Fibroblast of mammary gland (primary cell): ENCODE measurements at regions not wholly inside any gene's neighbourhood (a gene's known extent, or its start where the extent isn't known, plus 50 kb on each side); places are given as distances from the start of the nearest gene placed in this dataset.

Experiments
- DNase-seq: peaks from one replicate; pipeline ENCODE4 v3.0.0-alpha.2; 2010; ENCODE audit warnings: low read depth
- H3K4me3 ChIP-seq: 2 replicates; pipeline ENCODE4 v1.5.1; 2011; ENCODE audit warnings: low read depth, mild to moderate bottlenecking, low read length, moderate library complexity; ENCODE audit not compliant: control insufficient read depth
- TF ChIP-seq, protein P1 (sequence below): conservative IDR thresholded peaks from 2 replicates; pipeline ENCODE4 v1.5.1; 2011; ENCODE audit warnings: low read depth, low read length, inconsistent platforms; ENCODE audit not compliant: control insufficient read depth, insufficient read depth

DNA sequence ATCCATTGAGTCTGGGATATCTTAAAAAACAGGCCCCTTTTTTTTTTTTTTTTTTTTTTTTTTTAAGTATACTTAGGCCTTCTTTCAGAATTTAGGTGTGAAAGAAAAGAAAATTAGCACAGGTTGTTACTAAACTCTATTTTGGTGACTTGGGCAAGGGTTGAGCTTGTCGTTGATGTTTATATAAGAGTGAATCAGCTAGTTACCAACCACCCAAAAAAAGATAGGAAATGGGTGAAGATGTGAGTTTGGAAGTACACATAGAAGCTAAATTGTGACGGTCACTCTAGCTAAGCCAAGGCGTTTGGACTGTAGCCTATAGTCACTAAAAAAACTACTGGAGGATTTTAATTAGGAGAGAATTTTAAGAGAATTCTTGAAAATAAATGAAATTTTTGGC is 1247.2 kb downstream of the AACS start:
- no peak for DNase-seq
- TF ChIP-seq, protein P1, sequence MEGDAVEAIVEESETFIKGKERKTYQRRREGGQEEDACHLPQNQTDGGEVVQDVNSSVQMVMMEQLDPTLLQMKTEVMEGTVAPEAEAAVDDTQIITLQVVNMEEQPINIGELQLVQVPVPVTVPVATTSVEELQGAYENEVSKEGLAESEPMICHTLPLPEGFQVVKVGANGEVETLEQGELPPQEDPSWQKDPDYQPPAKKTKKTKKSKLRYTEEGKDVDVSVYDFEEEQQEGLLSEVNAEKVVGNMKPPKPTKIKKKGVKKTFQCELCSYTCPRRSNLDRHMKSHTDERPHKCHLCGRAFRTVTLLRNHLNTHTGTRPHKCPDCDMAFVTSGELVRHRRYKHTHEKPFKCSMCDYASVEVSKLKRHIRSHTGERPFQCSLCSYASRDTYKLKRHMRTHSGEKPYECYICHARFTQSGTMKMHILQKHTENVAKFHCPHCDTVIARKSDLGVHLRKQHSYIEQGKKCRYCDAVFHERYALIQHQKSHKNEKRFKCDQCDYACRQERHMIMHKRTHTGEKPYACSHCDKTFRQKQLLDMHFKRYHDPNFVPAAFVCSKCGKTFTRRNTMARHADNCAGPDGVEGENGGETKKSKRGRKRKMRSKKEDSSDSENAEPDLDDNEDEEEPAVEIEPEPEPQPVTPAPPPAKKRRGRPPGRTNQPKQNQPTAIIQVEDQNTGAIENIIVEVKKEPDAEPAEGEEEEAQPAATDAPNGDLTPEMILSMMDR: no peak
- no peak overlapping the region for H3K4me3 ChIP-seq

DNA sequence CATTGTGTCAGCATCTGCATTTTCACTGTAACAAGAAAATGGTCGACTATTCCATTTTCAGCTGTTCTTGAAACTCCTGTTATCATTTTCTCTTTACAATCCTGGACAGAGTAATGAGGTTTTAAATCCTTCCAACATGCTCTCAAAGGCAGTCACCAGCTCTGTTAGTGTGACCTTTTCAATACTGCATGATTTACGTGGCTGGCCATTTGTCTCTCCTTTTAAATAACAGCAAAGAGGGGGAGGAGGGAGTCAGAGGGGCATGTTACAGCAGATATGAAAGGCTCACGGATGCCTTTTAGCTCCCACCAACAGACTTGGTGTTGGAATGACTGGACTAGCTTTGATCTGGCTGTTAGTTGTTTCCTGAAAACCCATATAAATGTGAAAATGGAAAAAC is 1251.2 kb downstream of the AACS start:
- DNase-seq: no peak
- no peak overlapping the region for H3K4me3 ChIP-seq
- TF ChIP-seq, protein P1: no peak

DNA sequence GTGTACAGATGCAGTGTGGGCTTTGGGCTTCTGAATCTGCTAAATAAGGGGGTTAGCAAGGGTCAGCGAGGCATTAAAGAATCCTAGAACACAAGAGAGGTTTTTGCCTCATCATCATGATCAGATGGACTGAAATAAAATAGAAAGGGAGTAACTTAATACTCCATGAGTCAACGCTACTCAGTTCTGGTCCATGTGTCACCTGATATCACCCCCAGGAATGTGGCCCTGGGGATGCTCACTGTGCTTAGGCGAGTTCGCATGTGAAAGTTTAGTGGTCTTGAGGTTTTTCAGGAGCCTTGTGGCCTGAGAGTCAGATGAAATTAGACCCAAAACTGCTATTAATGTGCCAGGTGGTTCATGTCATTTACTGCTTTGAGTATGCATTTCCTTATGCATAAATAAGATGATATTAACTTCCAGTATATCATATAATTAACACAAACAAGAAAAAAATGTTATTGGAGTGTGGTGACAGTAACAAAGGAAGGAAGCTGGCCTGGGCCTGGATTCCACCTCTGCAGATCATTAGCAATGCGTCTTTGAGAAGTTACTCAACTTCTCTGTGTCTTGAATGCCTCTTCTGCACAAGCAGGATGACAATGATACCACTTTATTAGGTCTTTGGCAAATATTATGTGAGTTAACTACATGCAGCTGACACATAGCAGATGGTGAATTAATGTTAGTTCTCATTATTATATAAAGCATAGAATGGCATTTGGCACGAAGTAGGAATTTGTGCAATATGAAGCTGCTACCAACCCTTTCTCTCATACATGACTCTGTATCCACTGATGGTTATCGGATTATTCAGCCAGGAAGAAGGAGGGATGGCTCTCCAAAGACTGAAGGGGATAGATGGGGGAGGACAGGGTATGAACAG is 1272.6 kb downstream of the AACS start:
- peak; percentile 10 for DNase-seq
- H3K4me3 ChIP-seq: no peak overlapping the region
- TF ChIP-seq, protein P1: no peak

DNA sequence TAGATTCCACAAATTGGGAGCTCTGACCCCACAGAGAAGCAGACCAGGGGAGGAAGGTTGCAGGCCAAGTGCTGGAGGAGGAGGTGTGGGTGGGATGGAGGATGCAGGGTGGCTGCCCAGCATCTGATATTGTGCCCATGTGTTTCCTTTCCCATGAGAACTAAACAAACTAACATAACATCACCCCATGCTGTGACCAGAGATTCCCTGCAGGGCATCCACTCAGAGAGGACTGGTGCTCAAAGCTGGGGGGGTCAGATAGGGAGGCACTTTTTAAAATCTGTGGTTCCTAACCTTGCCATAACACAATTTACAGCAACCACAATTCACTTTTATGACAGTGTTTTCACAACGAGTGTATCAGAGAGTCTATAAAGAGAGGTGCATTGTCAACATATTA is 1277.6 kb downstream of the AACS start:
- DNase-seq: no peak
- TF ChIP-seq, protein P1: no peak
- H3K4me3 ChIP-seq: no peak overlapping the region

DNA sequence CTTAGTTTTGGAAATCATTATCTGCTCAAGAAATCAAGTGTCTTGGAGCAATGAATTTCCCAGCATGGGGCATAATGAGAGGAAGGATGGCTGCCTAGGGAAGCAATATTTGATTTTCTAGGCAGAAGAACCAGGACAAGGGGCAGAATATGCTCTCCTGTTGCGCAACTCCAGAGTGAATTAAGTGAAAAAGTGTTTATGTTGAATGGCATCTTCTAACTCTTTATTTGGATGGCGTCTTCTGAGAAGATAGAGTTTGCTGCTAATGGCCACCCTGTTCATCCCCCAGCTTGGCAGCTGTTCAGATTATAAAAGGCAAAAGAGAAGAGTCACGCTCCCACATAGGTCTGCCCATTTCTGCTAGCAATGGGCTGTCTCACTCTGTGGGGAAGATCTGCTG is 1278.1 kb downstream of the AACS start:
- no peak overlapping the region for H3K4me3 ChIP-seq
- TF ChIP-seq, protein P1: no peak
- DNase-seq: no peak

DNA sequence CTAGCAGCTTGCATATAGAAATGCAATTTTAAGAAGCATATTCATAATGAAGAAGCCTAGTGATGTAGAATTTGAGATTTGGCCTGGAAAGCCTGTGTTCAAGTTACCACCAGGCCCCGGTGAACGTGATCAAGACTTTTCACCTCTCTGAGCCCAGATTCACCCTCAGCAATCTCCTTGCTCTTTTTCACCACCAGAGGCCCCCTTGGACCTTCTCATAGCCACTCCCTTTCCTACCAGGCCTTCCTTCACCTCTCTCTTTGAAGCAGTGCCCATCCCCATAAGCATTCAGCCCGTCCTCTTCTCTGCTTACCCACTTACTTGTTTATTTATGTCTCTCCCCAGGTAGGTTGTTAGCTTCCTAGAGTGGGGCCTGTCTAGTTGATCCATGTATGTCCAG is 1280.9 kb downstream of the AACS start:
- no peak for DNase-seq
- TF ChIP-seq, protein P1: no peak

More for the DNA sequence above, 1280.9 kb downstream of the AACS start:
- H3K4me3 ChIP-seq: no peak overlapping the region
